ENCODE measurements at regions not wholly inside any gene's neighbourhood (a gene's known extent, or its start where the extent isn't known, plus 50 kb on each side); places are given as distances from the start of the nearest gene placed in this dataset.

GRCh38 chr9:88308831-88309560 lies 79.2 kb upstream of the SPIN1 start:
- TF ChIP-seq CTCF (IDR thresholded peaks at IDR 0.05) (no peak), POLR2AphosphoS5 (IDR thresholded peaks at IDR 0.05) (no peak), POLR2A (IDR thresholded peaks at IDR 0.05) (no peak)
